ENCODE measurements at regions not wholly inside any gene's neighbourhood (a gene's known extent, or its start where the extent isn't known, plus 50 kb on each side); places are given as distances from the start of the nearest gene placed in this dataset.

DNA sequence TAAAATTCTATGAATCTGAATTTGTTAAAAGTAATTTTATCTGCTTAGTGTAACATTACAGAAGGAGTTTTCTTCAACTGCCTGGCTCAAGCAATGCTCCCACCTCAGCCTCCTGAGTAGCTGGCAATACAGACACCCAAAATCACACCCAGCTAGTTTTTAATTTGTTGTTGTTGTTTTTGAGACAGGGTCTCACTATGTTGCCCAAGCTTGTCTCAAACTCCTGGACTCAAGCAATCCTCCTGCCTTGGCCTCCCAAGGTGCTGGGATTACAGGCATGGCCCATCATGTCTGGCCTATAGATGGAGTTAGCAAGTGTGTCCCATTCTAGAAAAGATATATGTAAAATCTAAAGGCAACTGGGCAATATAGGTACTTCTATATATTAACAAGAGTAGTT lies 1580.4 kb upstream of the PRR20A start (continued):
- TF ChIP-seq RFX5 (IDR thresholded peaks at IDR 0.05; ENCODE audit: borderline replicate concordance, low read depth, low read length) (no peak), JUND (IDR thresholded peaks at IDR 0.05; ENCODE audit: low read length) (no peak), TAF1 (IDR thresholded peaks at IDR 0.05; ENCODE audit: low read depth, low read length) (no peak)

All from H1 (cell line).